ENCODE measurements at regions not wholly inside any gene's neighbourhood (a gene's known extent, or its start where the extent isn't known, plus 50 kb on each side); places are given as distances from the start of the nearest gene placed in this dataset.
"Not testable (repeated sequence)": the region's sequence is repeated elsewhere in the genome, so short reads cannot be mapped to it uniquely, and the experiment has no call there.

GRCh38 chr21:38115870-38116269 lies 140.9 kb upstream of the KCNJ15 start:
- DNase-seq, result no peak

GRCh38 chr21:38119793-38120192 lies 137.0 kb upstream of the KCNJ15 start:
- no peak for DNase-seq

DNA sequence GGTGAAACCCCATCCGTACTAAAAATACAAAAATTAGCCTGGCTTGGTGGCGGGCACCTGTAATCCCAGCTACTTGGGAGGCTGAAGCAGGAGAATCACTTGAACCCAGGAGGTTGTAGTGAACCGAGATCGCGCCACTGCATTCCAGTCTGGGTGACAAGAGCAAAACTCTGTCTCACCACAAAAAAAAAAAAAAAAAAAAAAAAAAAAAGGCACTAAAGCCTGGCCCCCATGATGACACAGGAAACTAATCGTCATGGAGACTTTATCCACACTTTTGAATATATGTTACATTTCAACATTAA lies 136.2 kb upstream of the KCNJ15 start:
- DNase-seq, result not testable (repeated sequence)

GRCh38 chr21:38120984-38121855 lies 135.6 kb upstream of the KCNJ15 start:
- DNase-seq, result no peak

GRCh38 chr21:38121888-38122720 lies 134.7 kb upstream of the KCNJ15 start:
- no peak for DNase-seq

DNA sequence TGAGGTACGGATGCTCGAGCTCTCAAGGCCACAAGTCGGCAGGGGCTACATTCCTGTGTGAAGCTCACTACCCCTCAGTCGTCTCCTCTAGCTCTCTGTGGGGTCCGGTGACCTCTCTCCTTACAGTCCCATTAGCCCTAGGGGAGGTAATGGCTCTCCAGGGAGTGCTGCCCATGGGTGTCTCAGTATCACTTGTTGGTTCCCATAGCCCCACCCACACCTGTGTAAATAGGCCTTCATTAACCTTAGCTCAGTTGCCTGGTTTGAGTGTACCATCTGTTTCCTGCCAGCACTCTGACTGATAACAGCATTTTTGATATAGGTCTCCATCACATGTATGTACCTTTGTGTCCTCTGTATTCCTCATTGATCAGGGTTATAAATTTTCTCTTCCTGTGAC lies 133.2 kb upstream of the KCNJ15 start:
- DNase-seq, result no peak

DNA sequence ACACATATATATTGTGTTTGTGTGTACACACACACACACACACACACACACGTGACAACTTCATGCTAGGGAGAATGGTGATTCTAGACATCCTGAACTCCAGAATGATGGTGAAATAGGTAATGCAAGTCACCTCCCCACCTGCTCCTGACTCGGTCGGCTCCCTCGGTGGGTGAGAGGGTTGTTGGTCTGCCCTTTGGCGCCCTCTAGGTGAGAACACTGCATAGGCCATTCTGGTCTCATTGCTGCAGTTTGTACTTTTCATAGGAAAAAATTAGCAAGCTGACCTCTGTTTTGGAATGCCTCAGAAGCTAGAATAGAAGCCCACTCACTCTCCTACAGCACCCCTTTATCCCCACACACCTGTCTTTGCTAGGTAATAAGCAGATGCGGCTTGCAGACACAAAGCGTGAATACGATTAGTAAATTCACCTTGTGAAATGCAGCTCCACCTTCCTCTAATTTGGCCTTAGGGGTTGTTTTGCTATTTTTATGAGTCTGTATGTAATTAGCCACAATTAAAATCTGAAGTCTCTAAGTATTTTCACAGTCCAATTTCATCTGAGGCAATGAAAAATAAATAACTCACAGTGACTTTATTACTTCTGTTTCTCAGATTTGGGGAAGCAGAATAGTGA lies 130.0 kb upstream of the KCNJ15 start:
- DNase-seq, result peak; percentile 37

DNA sequence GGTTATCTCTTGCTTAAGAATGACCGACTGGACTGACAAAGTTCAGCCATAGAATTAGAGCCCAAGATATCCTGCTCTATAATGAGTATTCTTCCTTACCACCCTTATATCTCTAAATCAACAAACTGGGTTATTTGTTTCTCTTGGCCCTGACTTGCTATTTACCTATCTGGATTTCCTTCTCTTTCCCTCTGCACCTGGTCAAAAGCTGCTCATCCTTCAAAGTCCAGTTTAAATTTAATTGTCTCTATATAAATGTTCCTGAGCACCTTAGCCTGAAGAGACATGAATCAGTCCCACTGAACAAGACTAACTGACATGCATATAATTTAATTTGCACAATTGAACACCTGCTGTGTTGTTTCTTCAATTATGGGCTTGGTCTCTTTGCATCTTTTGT lies 127.1 kb upstream of the KCNJ15 start:
- DNase-seq, result no peak

- DNase-seq, result no peak
Measured at GRCh38 chr21:38133240-38133639, 123.6 kb upstream of the KCNJ15 start.

- no peak for DNase-seq
Measured at GRCh38 chr21:38134084-38134873, 122.5 kb upstream of the KCNJ15 start.

DNA sequence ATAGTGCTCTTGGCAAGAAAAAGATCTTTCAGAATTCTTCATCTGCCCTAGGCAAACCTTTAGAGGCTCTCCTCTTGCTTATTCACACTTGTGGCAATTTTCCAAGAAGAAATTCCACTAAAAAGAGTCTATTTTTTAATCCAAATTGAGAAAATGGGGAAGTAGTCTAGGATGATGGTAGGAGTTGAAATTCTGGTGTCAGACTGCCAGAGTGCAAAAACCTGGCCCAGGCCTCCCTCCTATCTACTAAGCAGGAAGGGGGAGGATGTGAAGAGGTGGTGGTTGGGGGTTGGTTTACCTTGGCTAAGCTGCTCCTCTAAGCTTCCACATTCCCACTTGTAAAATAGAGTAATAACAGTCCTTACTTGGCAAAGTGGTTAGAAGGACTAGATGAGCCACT lies 120.6 kb upstream of the KCNJ15 start:
- DNase-seq, result no peak

GRCh38 chr21:38139380-38140168 lies 117.2 kb upstream of the KCNJ15 start:
- DNase-seq, result no peak

GRCh38 chr21:38140207-38140903 lies 116.4 kb upstream of the KCNJ15 start:
- no peak for DNase-seq

DNA sequence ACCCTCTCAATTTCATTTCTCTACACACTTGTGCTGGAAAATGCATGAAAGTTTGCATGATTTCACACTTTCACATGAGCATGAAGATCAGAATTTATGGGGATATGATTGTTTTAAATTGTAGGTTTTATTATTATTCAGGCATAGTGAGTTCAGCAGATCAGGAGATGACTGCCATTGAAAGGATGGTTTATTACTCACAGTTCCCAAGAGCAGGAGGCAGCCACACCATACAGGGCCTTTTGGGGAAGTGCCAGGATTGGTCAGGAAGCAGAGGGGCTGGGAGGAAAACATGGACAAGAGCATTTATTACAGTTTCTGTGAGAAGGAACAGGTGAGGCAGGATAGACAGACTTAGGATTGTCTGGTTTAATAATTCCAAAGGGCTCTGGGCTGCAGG lies 114.6 kb upstream of the KCNJ15 start:
- DNase-seq, result no peak

DNA sequence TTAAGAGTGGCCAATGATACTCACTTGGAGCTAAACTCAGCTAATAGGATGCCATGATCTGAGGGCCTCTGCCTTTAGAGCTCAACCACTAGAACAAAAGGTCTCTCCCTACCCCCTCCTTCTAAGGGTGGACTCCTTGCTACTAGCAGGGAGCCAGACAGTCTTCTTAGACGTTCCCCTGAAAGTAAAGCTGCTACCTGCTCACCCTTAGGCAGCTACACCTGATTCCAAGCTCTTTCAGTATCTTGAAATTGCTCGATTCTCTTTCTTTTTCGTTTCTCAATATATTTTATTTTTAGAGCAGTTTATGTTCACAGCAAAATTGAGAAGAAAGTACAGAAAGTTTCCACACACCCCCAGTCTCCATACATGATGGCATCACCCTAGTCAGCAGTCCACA lies 112.6 kb upstream of the KCNJ15 start:
- DNase-seq, result no peak

GRCh38 chr21:38145104-38145503 lies 111.7 kb upstream of the KCNJ15 start:
- no peak for DNase-seq

- no peak for DNase-seq
Measured at GRCh38 chr21:38147391-38147790, 109.4 kb upstream of the KCNJ15 start.

DNA sequence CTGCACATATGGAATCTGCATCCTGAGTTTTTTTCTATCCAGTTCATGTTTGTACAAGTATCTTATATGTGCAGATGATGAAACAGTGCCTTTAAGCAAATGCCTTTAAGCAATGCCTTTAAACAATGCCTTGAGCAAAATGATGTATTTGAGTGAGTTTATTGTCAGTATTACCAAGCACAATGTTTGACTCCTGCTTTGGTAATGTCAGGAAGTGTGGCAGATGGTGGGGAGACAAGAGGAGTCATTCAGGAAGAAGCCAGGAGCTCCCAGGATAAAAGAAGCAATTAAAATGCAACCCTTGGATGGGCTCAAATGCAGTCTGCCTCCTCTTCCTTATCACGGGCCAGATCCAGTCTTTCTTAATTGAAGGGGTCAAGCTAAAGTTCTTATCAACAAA lies 108.7 kb upstream of the KCNJ15 start:
- DNase-seq, result no peak

- DNase-seq, result no peak
Measured at GRCh38 chr21:38151021-38151645, 105.7 kb upstream of the KCNJ15 start.

GRCh38 chr21:38156200-38156599 lies 100.6 kb upstream of the KCNJ15 start:
- DNase-seq, result no peak

- peak; percentile 30 for DNase-seq
Measured at GRCh38 chr21:38159355-38159754, 97.4 kb upstream of the KCNJ15 start.

Measured in stimulated activated CD4-positive, alpha-beta T cell treated with anti-CD3 and anti-CD28 coated beads, Interleukin-12 subunit alpha, Interleukin-12 subunit beta, amount 100 ng/mL, for 4 hours (primary cell).